Suprapubic skin (tissue), 3 donors: ENCODE measurements at regions not wholly inside any gene's neighbourhood (a gene's known extent, or its start where the extent isn't known, plus 50 kb on each side); places are given as distances from the start of the nearest gene placed in this dataset.

Source experiments
- POLR2AphosphoS5 ChIP-seq, 3 donors: sonication (generic); formaldehyde crosslinking; IDR thresholded peaks; one replicate each; pipeline ENCODE4 v1.6.1; 2017; ENCODE audit warnings: antibody characterized with exemption in 3 of 3
- TF ChIP-seq, protein P1 (sequence below), 2 donors: fragments of 200-600 bp in 1 of 2; fragments of 450-650 bp in 1 of 2; sonication (generic) in 1 of 2; IDR thresholded peaks; one replicate each; pipeline ENCODE4 v1.5.1; 2016 to 2019; ENCODE audit warnings: antibody characterized with exemption in 2 of 2, mild to moderate bottlenecking in 1 of 2, moderate library complexity in 1 of 2

DNA sequence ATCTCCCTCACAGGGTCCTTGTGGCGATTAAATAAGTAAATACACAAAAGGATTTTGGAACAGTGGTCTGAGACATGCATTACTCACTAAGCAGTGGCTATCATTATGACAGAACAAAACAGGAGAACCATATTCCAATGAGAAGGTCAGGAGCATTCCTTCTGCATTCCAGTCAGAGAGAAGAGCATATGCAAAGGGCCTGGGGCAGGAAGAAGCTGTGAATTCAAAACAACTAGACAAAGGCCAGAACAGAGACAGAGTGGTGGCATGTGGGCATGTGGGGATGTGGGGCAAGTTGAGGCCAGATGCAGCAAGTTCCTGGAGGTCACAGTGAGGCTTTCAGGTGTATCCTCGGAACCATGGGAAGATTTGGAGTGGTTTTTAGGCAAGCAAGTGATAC, 70.1 kb upstream of the VRK1 start:
- no peak for TF ChIP-seq POLR2AphosphoS5 (IDR thresholded peaks at IDR 0.05)
- TF ChIP-seq, protein P1, sequence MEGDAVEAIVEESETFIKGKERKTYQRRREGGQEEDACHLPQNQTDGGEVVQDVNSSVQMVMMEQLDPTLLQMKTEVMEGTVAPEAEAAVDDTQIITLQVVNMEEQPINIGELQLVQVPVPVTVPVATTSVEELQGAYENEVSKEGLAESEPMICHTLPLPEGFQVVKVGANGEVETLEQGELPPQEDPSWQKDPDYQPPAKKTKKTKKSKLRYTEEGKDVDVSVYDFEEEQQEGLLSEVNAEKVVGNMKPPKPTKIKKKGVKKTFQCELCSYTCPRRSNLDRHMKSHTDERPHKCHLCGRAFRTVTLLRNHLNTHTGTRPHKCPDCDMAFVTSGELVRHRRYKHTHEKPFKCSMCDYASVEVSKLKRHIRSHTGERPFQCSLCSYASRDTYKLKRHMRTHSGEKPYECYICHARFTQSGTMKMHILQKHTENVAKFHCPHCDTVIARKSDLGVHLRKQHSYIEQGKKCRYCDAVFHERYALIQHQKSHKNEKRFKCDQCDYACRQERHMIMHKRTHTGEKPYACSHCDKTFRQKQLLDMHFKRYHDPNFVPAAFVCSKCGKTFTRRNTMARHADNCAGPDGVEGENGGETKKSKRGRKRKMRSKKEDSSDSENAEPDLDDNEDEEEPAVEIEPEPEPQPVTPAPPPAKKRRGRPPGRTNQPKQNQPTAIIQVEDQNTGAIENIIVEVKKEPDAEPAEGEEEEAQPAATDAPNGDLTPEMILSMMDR (IDR thresholded peaks at IDR 0.05): no peak
